Hepatocyte (in vitro differentiated cells): ENCODE measurements at regions not wholly inside any gene's neighbourhood (a gene's known extent, or its start where the extent isn't known, plus 50 kb on each side); places are given as distances from the start of the nearest gene placed in this dataset.

ENCODE experiments used
- DNase-seq: peaks from one replicate; pipeline ENCODE4 v3.0.0-alpha.2; 2016; ENCODE audit warnings: low spot score
- H2AFZ ChIP-seq: fragments of 200-600 bp; sonication (generic); 2 replicates; pipeline ENCODE4 v1.6.0; 2016; ENCODE audit warnings: antibody characterized with exemption, mild to moderate bottlenecking
- H3K27ac ChIP-seq: fragments of 200-600 bp; sonication (generic); 2 replicates; pipeline ENCODE4 v1.5.1; 2016; ENCODE audit warnings: mild to moderate bottlenecking
- H3K27me3 ChIP-seq: fragments of 200-600 bp; sonication (generic); 2 replicates; pipeline ENCODE4 v1.6.1; 2016
- H3K36me3 ChIP-seq: fragments of 200-600 bp; sonication (generic); replicated peaks from 2 replicates; pipeline ENCODE4 v1.5.1; 2016; ENCODE audit warnings: low read depth; ENCODE audit not compliant: insufficient read depth
- H3K4me1 ChIP-seq: fragments of 200-600 bp; sonication (generic); 2 replicates; pipeline ENCODE4 v1.5.1; 2016; ENCODE audit warnings: mild to moderate bottlenecking, moderate library complexity; ENCODE audit not compliant: insufficient read depth
- H3K4me2 ChIP-seq: fragments of 200-600 bp; sonication (generic); 2 replicates; pipeline ENCODE4 v1.6.0; 2016
- H3K4me3 ChIP-seq: fragments of 200-600 bp; sonication (generic); 2 replicates; pipeline ENCODE4 v1.5.1; 2016; ENCODE audit warnings: mild to moderate bottlenecking
- H3K79me2 ChIP-seq: fragments of 200-600 bp; sonication (generic); 2 replicates; pipeline ENCODE4 v1.6.0; 2017; ENCODE audit warnings: mild to moderate bottlenecking
- H3K9me2 ChIP-seq: fragments of 200-600 bp; sonication (generic); replicated peaks from 2 replicates; pipeline ENCODE4 v1.6.0; 2017; ENCODE audit warnings: mild to moderate bottlenecking; ENCODE audit not compliant: insufficient read depth
- H3K9me3 ChIP-seq: fragments of 200-600 bp; sonication (generic); 2 replicates; pipeline ENCODE4 v1.5.1; 2016; ENCODE audit warnings: low read depth, mild to moderate bottlenecking
- H4K20me1 ChIP-seq: fragments of 200-600 bp; sonication (generic); 2 replicates; pipeline ENCODE4 v1.6.0; 2016; ENCODE audit warnings: mild to moderate bottlenecking; ENCODE audit not compliant: insufficient read depth, poor library complexity, severe bottlenecking
- CTCF ChIP-seq: fragments of 200-600 bp; sonication (generic); IDR thresholded peaks from 2 replicates; pipeline ENCODE4 v1.5.1; 2016; ENCODE audit warnings: antibody characterized with exemption, mild to moderate bottlenecking; ENCODE audit not compliant: poor library complexity
- EZH2 ChIP-seq: fragments of 200-600 bp; sonication (generic); IDR thresholded peaks from 2 replicates; pipeline ENCODE4 v1.6.1; 2016; ENCODE audit warnings: antibody characterized with exemption, mild to moderate bottlenecking, borderline replicate concordance
- EZH2phosphoT487 ChIP-seq: fragments of 200-600 bp; sonication (generic); IDR thresholded peaks from one replicate; pipeline ENCODE4 v1.6.1; 2018; ENCODE audit warnings: antibody characterized with exemption, mild to moderate bottlenecking, low read depth, moderate library complexity; ENCODE audit not compliant: unreplicated experiment, severe bottlenecking
- WGBS: methylation state at CpG from one replicate; pipeline ENCODE4 v1.1.6; 2016; ENCODE audit warnings: low lambda C conversion rate; ENCODE audit errors: missing lambda C conversion rate; 5-methylcytosine and 5-hydroxymethylcytosine counted together

DNA sequence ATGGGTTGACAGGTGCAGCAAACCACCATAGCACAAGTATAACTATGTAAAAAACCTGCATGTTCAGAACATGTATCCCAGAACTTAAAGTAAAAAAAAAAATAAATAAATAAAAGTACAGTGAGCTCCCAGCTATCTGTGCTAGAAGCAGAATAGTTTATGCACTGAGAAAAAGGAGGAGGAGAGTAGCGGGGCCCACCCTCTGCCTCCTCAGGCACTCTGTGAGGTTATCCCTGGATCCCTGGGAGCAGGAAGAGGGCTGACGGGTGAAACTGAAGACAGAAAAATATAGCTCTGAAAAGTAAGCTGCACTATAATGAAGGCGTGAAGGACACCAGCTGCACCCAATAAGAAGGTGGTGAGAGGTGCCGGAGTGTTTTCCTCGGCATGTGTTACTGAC, 117.2 kb downstream of the SIPA1L2 start:
- Histone ChIP-seq H3K9me3 (no peaks in the 10 kb centered on the region), H3K4me1 (no peaks in the 10 kb centered on the region), H3K27me3 (no peaks in the 10 kb centered on the region), H3K27ac (no peak overlapping the region), H3K4me3 (no peak overlapping the region), H3K79me2 (peaks cover 86% of the 10 kb centered on the region), H3K4me2 (no peak overlapping the region), H3K36me3 (no peaks in the 10 kb centered on the region), H3K9me2 (no peaks in the 10 kb centered on the region), H4K20me1 (peaks cover 27% of the 10 kb centered on the region), H2AFZ (no peak overlapping the region)
- DNase-seq, result no peak
- TF ChIP-seq EZH2phosphoT487 (no peak), EZH2 (no peak), CTCF (no peak)
- 91% methylated on average over 5 of the region's 5 CpGs for WGBS

GRCh38 chr1:232511172-232511571, 118.8 kb downstream of the SIPA1L2 start:
- no peak for DNase-seq
- H3K27me3 ChIP-seq, result no peaks in the 10 kb centered on the region
- H3K36me3 ChIP-seq, result no peaks in the 10 kb centered on the region
- 92% methylated on average over 1 of the region's 1 CpG for WGBS
- H3K79me2 ChIP-seq, result peaks cover 87% of the 10 kb centered on the region
- H3K4me1 ChIP-seq, result no peaks in the 10 kb centered on the region
- no peaks in the 10 kb centered on the region for H3K9me2 ChIP-seq
- no peak overlapping the region for H3K27ac ChIP-seq
- no peaks in the 10 kb centered on the region for H3K9me3 ChIP-seq
- peaks cover 27% of the 10 kb centered on the region for H4K20me1 ChIP-seq
- no peak overlapping the region for H3K4me3 ChIP-seq
- H3K4me2 ChIP-seq, result no peak overlapping the region
- TF ChIP-seq EZH2 (no peak), CTCF (no peak), EZH2phosphoT487 (no peak)
- no peak overlapping the region for H2AFZ ChIP-seq

DNA sequence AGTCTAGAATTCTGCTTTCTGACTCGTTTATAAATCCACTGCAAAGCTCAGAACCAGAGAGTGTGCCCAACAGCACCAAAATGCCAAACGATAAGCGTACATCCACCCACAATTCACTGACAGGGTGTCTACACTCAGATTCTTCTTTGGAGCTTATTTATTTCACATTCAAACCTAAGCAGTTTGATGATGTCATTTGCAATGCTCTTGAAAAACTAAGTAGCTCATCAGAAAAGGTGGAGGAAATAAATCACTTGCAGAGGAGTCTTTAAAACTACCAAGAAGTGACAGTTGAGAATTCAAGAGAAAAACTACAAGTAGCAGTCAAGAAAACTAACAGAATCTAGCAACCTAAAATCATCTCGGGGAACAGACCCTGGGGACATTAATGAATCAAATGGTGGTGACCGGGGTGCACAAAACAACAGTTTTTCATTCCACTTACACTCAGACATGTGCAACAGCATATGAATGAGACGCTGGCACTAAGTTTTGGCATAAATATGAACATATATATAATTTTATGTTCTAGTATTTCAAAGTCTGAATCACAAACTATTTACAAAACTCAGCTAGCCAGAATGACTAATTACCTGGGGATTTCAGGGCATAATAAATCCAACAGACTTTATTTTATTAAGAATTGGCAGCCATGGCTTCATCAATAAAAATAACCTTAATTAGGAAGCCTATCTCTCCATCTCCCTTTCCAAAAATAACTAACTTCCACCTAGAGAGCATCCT, 119.4 kb downstream of the SIPA1L2 start:
- Histone ChIP-seq H4K20me1 (peaks cover 24% of the 10 kb centered on the region), H2AFZ (no peak overlapping the region), H3K4me2 (no peak overlapping the region), H3K27me3 (no peaks in the 10 kb centered on the region), H3K27ac (no peak overlapping the region), H3K9me3 (no peaks in the 10 kb centered on the region), H3K36me3 (no peaks in the 10 kb centered on the region), H3K79me2 (peaks cover 90% of the 10 kb centered on the region), H3K4me3 (no peak overlapping the region), H3K4me1 (no peaks in the 10 kb centered on the region), H3K9me2 (no peaks in the 10 kb centered on the region)
- 86% methylated on average over 6 of the region's 6 CpGs for WGBS
- DNase-seq, result no peak
- TF ChIP-seq EZH2 (no peak), EZH2phosphoT487 (no peak), CTCF (no peak)
